IPS-18a (cell line): ENCODE measurements at regions not wholly inside any gene's neighbourhood (a gene's known extent, or its start where the extent isn't known, plus 50 kb on each side); places are given as distances from the start of the nearest gene placed in this dataset.
"Not testable (repeated sequence)": the region's sequence is repeated elsewhere in the genome, so short reads cannot be mapped to it uniquely, and the experiment has no call there.

Experiments
- H3K27ac ChIP-seq: one replicate; pipeline ENCODE4 v1.5.1; 2013; ENCODE audit warnings: low read length
- H3K27me3 ChIP-seq: one replicate; pipeline ENCODE4 v1.6.1; 2013; ENCODE audit warnings: mild to moderate bottlenecking, low read length; ENCODE audit not compliant: control insufficient read depth, insufficient read depth
- H3K36me3 ChIP-seq: one replicate; pipeline ENCODE4 v1.6.1; 2013; ENCODE audit warnings: low read depth, low read length; ENCODE audit not compliant: control insufficient read depth
- H3K4me1 ChIP-seq: one replicate; pipeline ENCODE4 v1.6.1; 2013; ENCODE audit warnings: low read depth, low read length; ENCODE audit not compliant: control insufficient read depth
- H3K4me3 ChIP-seq: one replicate; pipeline ENCODE4 v1.5.1; 2013; ENCODE audit warnings: low read length
- H3K9ac ChIP-seq: one replicate; pipeline ENCODE4 v1.6.1; 2013; ENCODE audit warnings: mild to moderate bottlenecking, low read length, moderate library complexity
- H3K9me3 ChIP-seq: one replicate; pipeline ENCODE4 v1.6.1; 2013; ENCODE audit warnings: low read depth, low read length; ENCODE audit not compliant: control insufficient read depth

GRCh38 chr7:26989897-26990670 is 105.7 kb downstream of the HOXA1 start:
- Histone ChIP-seq H3K27me3 (peaks cover 25% of the 10 kb centered on the region), H3K36me3 (no peaks in the 10 kb centered on the region), H3K9ac (no peak overlapping the region), H3K4me1 (peaks cover 8% of the 10 kb centered on the region), H3K4me3 (no peak overlapping the region), H3K27ac (no peak overlapping the region), H3K9me3 (no peaks in the 10 kb centered on the region)

- H3K36me3 ChIP-seq: no peaks in the 10 kb centered on the region
- no peak overlapping the region for H3K27ac ChIP-seq
- H3K27me3 ChIP-seq: peaks cover 13% of the 10 kb centered on the region
- no peaks in the 10 kb centered on the region for H3K9me3 ChIP-seq
- H3K9ac ChIP-seq: no peak overlapping the region
- H3K4me1 ChIP-seq: no peaks in the 10 kb centered on the region
- no peak overlapping the region for H3K4me3 ChIP-seq
Measured at GRCh38 chr7:26988836-26989374, 106.9 kb downstream of the HOXA1 start.

- Histone ChIP-seq H3K27me3 (no peaks in the 10 kb centered on the region), H3K4me3 (no peak overlapping the region), H3K4me1 (no peaks in the 10 kb centered on the region), H3K36me3 (no peaks in the 10 kb centered on the region), H3K9me3 (no peaks in the 10 kb centered on the region), H3K27ac (no peak overlapping the region), H3K9ac (no peak overlapping the region)
Measured at GRCh38 chr7:26987338-26987737, 108.5 kb downstream of the HOXA1 start.

GRCh38 chr7:26978146-26978545 is 113.8 kb upstream of the SKAP2 start:
- Histone ChIP-seq H3K27ac (no peak overlapping the region), H3K27me3 (no peaks in the 10 kb centered on the region), H3K4me3 (no peak overlapping the region), H3K9me3 (no peaks in the 10 kb centered on the region), H3K9ac (no peak overlapping the region), H3K4me1 (no peaks in the 10 kb centered on the region), H3K36me3 (no peaks in the 10 kb centered on the region)

GRCh38 chr7:26976840-26977239 is 112.5 kb upstream of the SKAP2 start:
- no peaks in the 10 kb centered on the region for H3K9me3 ChIP-seq
- H3K36me3 ChIP-seq: no peaks in the 10 kb centered on the region
- H3K9ac ChIP-seq: no peak overlapping the region
- H3K4me3 ChIP-seq: no peak overlapping the region
- no peaks in the 10 kb centered on the region for H3K4me1 ChIP-seq
- no peak overlapping the region for H3K27ac ChIP-seq
- no peaks in the 10 kb centered on the region for H3K27me3 ChIP-seq

DNA sequence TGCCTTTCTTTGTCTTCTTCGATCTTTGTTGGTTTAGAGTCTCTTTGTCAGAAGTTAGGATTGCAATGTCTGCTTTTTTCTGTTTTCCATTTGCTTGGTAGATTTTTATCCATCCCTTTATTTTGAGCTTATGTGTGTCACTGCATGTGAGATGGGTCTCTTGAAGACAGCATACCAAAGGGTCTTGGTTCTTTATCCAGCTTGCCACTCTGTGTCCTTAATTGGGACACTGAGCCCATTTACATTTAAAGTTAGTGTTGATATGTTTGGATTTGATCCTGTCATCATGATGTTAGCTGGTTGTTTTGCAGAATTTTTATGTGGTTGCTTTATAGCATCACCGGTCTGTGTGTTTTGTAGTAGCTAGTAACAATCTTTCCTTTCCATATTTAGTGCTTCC is 107.5 kb upstream of the SKAP2 start:
- H3K27ac ChIP-seq, H3K4me1 ChIP-seq, H3K9me3 ChIP-seq, H3K4me3 ChIP-seq, H3K9ac ChIP-seq, H3K36me3 ChIP-seq, H3K27me3 ChIP-seq: not testable (repeated sequence)

DNA sequence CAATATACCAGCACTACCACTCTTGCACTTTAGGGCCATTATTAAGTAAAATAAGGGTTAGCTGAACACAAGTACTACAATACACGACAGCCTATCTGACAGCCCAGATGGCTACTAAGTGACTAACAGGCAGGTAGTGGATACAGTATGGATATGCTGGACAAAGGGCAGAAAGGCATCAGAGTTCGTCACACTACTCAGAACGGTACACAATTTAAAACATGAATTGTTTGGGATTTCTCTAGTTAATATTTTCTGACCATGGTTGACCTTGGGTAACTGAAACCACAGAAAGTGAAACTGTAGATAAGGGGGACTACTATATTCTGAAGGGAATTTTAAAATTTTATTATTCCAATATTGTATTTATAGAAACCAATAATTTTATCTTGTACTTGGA is 101.3 kb upstream of the SKAP2 start:
- Histone ChIP-seq H3K27me3 (no peaks in the 10 kb centered on the region), H3K4me3 (no peak overlapping the region)

GRCh38 chr7:26964156-26964808 is 99.9 kb upstream of the SKAP2 start:
- Histone ChIP-seq H3K4me3 (no peak overlapping the region), H3K9ac (no peak overlapping the region), H3K9me3 (no peaks in the 10 kb centered on the region), H3K27ac (no peak overlapping the region), H3K36me3 (no peaks in the 10 kb centered on the region), H3K4me1 (no peaks in the 10 kb centered on the region), H3K27me3 (no peaks in the 10 kb centered on the region)

More for the DNA sequence above, 101.3 kb upstream of the SKAP2 start:
- Histone ChIP-seq H3K9me3 (no peaks in the 10 kb centered on the region), H3K27ac (no peak overlapping the region), H3K9ac (no peak overlapping the region), H3K4me1 (no peaks in the 10 kb centered on the region), H3K36me3 (no peaks in the 10 kb centered on the region)

- H3K36me3 ChIP-seq: no peaks in the 10 kb centered on the region
- H3K4me1 ChIP-seq: peaks cover 4% of the 10 kb centered on the region
- no peaks in the 10 kb centered on the region for H3K9me3 ChIP-seq
- H3K4me3 ChIP-seq: no peak overlapping the region
- no peak overlapping the region for H3K9ac ChIP-seq
- no peaks in the 10 kb centered on the region for H3K27me3 ChIP-seq
- H3K27ac ChIP-seq: no peak overlapping the region
Measured at GRCh38 chr7:26959290-26959689, 94.9 kb upstream of the SKAP2 start.

GRCh38 chr7:26958834-26959233 is 94.4 kb upstream of the SKAP2 start:
- no peak overlapping the region for H3K27ac ChIP-seq
- H3K27me3 ChIP-seq: no peaks in the 10 kb centered on the region
- no peaks in the 10 kb centered on the region for H3K9me3 ChIP-seq
- peaks cover 4% of the 10 kb centered on the region for H3K4me1 ChIP-seq
- H3K4me3 ChIP-seq: no peak overlapping the region
- H3K36me3 ChIP-seq: no peaks in the 10 kb centered on the region
- no peak overlapping the region for H3K9ac ChIP-seq

DNA sequence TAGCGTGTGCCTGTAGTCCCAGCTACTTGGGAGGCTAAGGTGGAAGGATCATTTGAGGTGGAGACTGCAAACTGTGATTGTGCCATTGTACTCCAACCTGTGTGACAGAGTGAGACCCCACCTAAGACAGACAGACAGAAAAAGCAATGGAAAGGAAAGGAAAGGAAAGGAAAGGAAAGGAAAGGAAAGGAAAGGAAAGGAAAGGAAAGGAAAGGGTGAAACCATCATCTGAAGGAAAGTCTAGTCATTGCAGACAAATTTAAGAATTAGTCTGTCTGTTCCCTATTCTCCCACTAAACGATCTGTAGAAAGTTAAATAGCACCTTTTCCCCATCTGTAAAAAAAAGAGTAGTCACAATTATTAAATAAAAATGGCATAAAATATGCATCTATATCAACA is 91.1 kb upstream of the SKAP2 start:
- no peak overlapping the region for H3K4me3 ChIP-seq
- no peaks in the 10 kb centered on the region for H3K27me3 ChIP-seq

DNA sequence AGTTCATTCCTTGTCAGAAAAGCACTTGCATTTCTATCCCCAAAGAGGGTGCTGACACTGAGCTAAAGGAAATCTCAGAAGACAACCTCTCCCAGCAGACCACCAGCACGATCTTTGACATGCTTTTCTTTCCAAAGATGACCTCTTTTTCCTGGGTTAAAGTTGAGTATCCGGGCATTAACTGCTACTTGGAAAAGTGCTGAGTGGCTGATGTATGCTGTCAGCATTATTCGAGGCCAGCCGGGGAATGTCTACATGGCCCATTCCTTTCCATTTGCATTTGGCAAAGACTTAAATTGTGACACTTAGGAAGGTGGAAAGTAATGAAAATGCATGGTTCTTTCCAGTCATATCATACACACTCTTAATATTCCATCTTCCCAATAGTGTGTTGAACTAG is 90.6 kb upstream of the SKAP2 start:
- Histone ChIP-seq H3K4me3 (no peak overlapping the region), H3K36me3 (no peaks in the 10 kb centered on the region), H3K9ac (no peak overlapping the region), H3K4me1 (peaks cover 23% of the 10 kb centered on the region), H3K9me3 (no peaks in the 10 kb centered on the region), H3K27ac (no peak overlapping the region), H3K27me3 (no peaks in the 10 kb centered on the region)

More for the DNA sequence above, 91.1 kb upstream of the SKAP2 start:
- Histone ChIP-seq H3K9me3 (no peaks in the 10 kb centered on the region), H3K27ac (no peak overlapping the region), H3K9ac (no peak overlapping the region), H3K36me3 (no peaks in the 10 kb centered on the region), H3K4me1 (peaks cover 19% of the 10 kb centered on the region)
